H1 (cell line): ENCODE measurements at regions not wholly inside any gene's neighbourhood (a gene's known extent, or its start where the extent isn't known, plus 50 kb on each side); places are given as distances from the start of the nearest gene placed in this dataset.

Experiments
- CTCF ChIA-PET: fragments of 300-600 bp; sonication (Branson Sonifier 250); formaldehyde crosslinking; loops from one replicate; lab custom pipeline; 2021; ENCODE audit not compliant: partially characterized antibody; lab: Charles Lee
- POLR2A ChIA-PET: fragments of 300-600 bp; sonication (Branson Sonifier 250); formaldehyde crosslinking; loops from one replicate; lab custom pipeline; 2021; ENCODE audit warnings: inconsistent platforms; ENCODE audit not compliant: partially characterized antibody; lab: Charles Lee
- DNase-seq, 2 experiments: peaks; one replicate each; pipeline versions ENCODE4 v3.0.0 to v3.0.0-alpha.2; 2010 to 2022; ENCODE audit warnings: low spot score in 2 of 2, low read depth in 1 of 2, mixed read lengths in 1 of 2
- FAIRE-seq: peaks from 2 replicates; lab custom pipeline; 2011; peaks lifted over from hg19 to GRCh38; lab: Jason Lieb, UNC
- H2AFZ ChIP-seq: 2 replicates; pipeline ENCODE4 v1.8.1; 2012; ENCODE audit warnings: low read length, inconsistent platforms
- H2AK5ac ChIP-seq: 2 replicates; pipeline ENCODE4 v1.6.1; 2013; ENCODE audit warnings: low read depth, low read length
- H2BK120ac ChIP-seq: replicated peaks from 2 replicates; pipeline ENCODE3; 2013; ENCODE audit warnings: low read depth, low read length, inconsistent platforms
- H2BK12ac ChIP-seq: 2 replicates; pipeline ENCODE4 v1.6.1; 2013; ENCODE audit warnings: low read depth, low read length
- H2BK15ac ChIP-seq: 2 replicates; pipeline ENCODE4 v1.6.1; 2013; ENCODE audit warnings: low read length
- H2BK20ac ChIP-seq: 2 replicates; pipeline ENCODE4 v1.6.1; 2013; ENCODE audit warnings: low read length
- H2BK5ac ChIP-seq: 2 replicates; pipeline ENCODE4 v1.6.1; 2013; ENCODE audit warnings: low read depth, low read length
- H3K14ac ChIP-seq: 2 replicates; pipeline ENCODE4 v1.6.1; 2013; ENCODE audit warnings: inconsistent platforms; ENCODE audit not compliant: insufficient read length
- H3K18ac ChIP-seq: 2 replicates; pipeline ENCODE4 v1.6.1; 2013; ENCODE audit warnings: low read length; ENCODE audit errors: extremely low read depth
- H3K23ac ChIP-seq: 2 replicates; pipeline ENCODE4 v1.6.1; 2013; ENCODE audit warnings: inconsistent platforms; ENCODE audit not compliant: insufficient read length
- H3K23me2 ChIP-seq: 2 replicates; pipeline ENCODE4 v1.6.1; 2013; ENCODE audit warnings: low read depth, low read length
- H3K27ac ChIP-seq: 2 replicates; pipeline ENCODE4 v1.6.1; 2011; ENCODE audit warnings: low read depth, low read length, inconsistent platforms
- H3K27me3 ChIP-seq, 4 experiments: replicated peaks in 1 of 4; 1 replicate in 1 of 4; 2 replicates in 3 of 4; pipeline versions ENCODE4 v1.6.1 to v1.8.1; 2011 to 2013; ENCODE audit warnings: low read length in 3 of 4, mild to moderate bottlenecking in 3 of 4, inconsistent platforms in 2 of 4, mixed read lengths in 2 of 4, moderate library complexity in 1 of 4; ENCODE audit not compliant: control insufficient read depth in 3 of 4, insufficient read depth in 3 of 4; ENCODE audit errors: extremely low read depth in 1 of 4
- H3K36me3 ChIP-seq, 4 experiments: 2 replicates each; pipeline versions ENCODE4 v1.6.1 to v1.8.1; 2011 to 2013; ENCODE audit warnings: mild to moderate bottlenecking in 4 of 4, low read length in 3 of 4, moderate library complexity in 2 of 4, control low read depth in 1 of 4, inconsistent platforms in 1 of 4; ENCODE audit not compliant: insufficient read depth in 4 of 4, control insufficient read depth in 2 of 4
- H3K4ac ChIP-seq: replicated peaks from 2 replicates; pipeline ENCODE3; 2013; ENCODE audit warnings: low read length, low read depth, mixed read lengths, inconsistent platforms; ENCODE audit not compliant: insufficient read length
- H3K4me1 ChIP-seq, 4 experiments: replicated peaks in 1 of 4; 1 replicate in 1 of 4; 2 replicates in 3 of 4; pipeline versions ENCODE4 v1.6.1 to v1.8.1; 2011 to 2013; ENCODE audit warnings: low read length in 3 of 4, inconsistent platforms in 2 of 4, mixed read lengths in 1 of 4; ENCODE audit not compliant: insufficient read depth in 4 of 4, control insufficient read depth in 3 of 4
- H3K4me2 ChIP-seq, 2 experiments: 2 replicates each; pipeline versions ENCODE4 v1.6.1 to v1.8.1; 2011 to 2013; ENCODE audit warnings: low read depth in 2 of 2, low read length in 2 of 2, control low read depth in 1 of 2, inconsistent platforms in 1 of 2, mild to moderate bottlenecking in 1 of 2; ENCODE audit not compliant: insufficient read depth in 1 of 2
- H3K4me3 ChIP-seq, 4 experiments: fragments of 200-600, 300-600 bp in 1 of 4; sonication (generic), shearing (Covaris generic), sonication (Bioruptor Twin) in 1 of 4; 2 replicates each; pipeline versions ENCODE4 v1.5.1 to v1.8.1; 2011 to 2016; ENCODE audit warnings: low read length in 4 of 4, low read depth in 3 of 4, control low read depth in 2 of 4, inconsistent platforms in 2 of 4, mild to moderate bottlenecking in 2 of 4, mixed read lengths in 1 of 4, moderate library complexity in 1 of 4; ENCODE audit not compliant: insufficient read depth in 2 of 4; ENCODE audit errors: extremely low read depth in 1 of 4
- H3K56ac ChIP-seq: replicated peaks from 2 replicates; pipeline ENCODE3; 2013; ENCODE audit warnings: low read depth, mild to moderate bottlenecking, mixed read lengths, low read length, inconsistent platforms; ENCODE audit not compliant: insufficient read length
- H3K79me1 ChIP-seq: 2 replicates; pipeline ENCODE4 v1.6.1; 2013; ENCODE audit warnings: low read depth, low read length, control low read depth
- H3K79me2 ChIP-seq, 2 experiments: 2 replicates each; pipeline versions ENCODE4 v1.6.1 to v1.8.1; 2012 to 2013; ENCODE audit warnings: low read length in 2 of 2, mild to moderate bottlenecking in 2 of 2, inconsistent platforms in 1 of 2; ENCODE audit not compliant: insufficient read depth in 2 of 2, control insufficient read depth in 1 of 2
- H3K9ac ChIP-seq, 4 experiments: replicated peaks in 1 of 4; 1 replicate in 1 of 4; 2 replicates in 3 of 4; pipeline versions ENCODE4 v1.6.1 to v1.8.1; 2011 to 2013; ENCODE audit warnings: low read depth in 3 of 4, low read length in 3 of 4, control low read depth in 2 of 4, mild to moderate bottlenecking in 2 of 4, moderate library complexity in 2 of 4, inconsistent platforms in 1 of 4; ENCODE audit errors: extremely low read depth in 1 of 4
- H3K9me3 ChIP-seq, 2 experiments: 2 replicates each; pipeline versions ENCODE4 v1.6.1 to v1.8.1; 2012 to 2013; ENCODE audit warnings: mild to moderate bottlenecking in 2 of 2, moderate library complexity in 2 of 2, control low read depth in 1 of 2, inconsistent platforms in 1 of 2, low read depth in 1 of 2, low read length in 1 of 2, mixed read lengths in 1 of 2; ENCODE audit not compliant: insufficient read depth in 2 of 2
- H4K20me1 ChIP-seq, 2 experiments: replicated peaks in 1 of 2; 2 replicates each; pipeline versions ENCODE3 to v1.8.1; 2011 to 2013; ENCODE audit warnings: inconsistent platforms in 2 of 2, low read length in 2 of 2, mild to moderate bottlenecking in 1 of 2; ENCODE audit not compliant: insufficient read depth in 2 of 2, control insufficient read depth in 1 of 2
- H4K5ac ChIP-seq: 2 replicates; pipeline ENCODE4 v1.6.1; 2013; ENCODE audit warnings: low read length, low read depth, mixed read lengths, inconsistent platforms; ENCODE audit not compliant: insufficient read length
- H4K8ac ChIP-seq: 2 replicates; pipeline ENCODE4 v1.8.0; 2013; ENCODE audit warnings: mild to moderate bottlenecking, moderate library complexity, low read length, inconsistent platforms; ENCODE audit not compliant: insufficient read depth; ENCODE audit errors: extremely low read depth
- H4K91ac ChIP-seq: replicated peaks from 2 replicates; pipeline ENCODE3; 2013; ENCODE audit warnings: low read length, mixed read lengths, inconsistent platforms; ENCODE audit not compliant: insufficient read length
- HDAC2 ChIP-seq, 2 experiments: fragments of 300-600 bp in 1 of 2; sonication (generic) in 1 of 2; IDR thresholded peaks; 2 replicates each; pipeline ENCODE4 v1.6.1; 2011 to 2012; ENCODE audit warnings: low read depth in 2 of 2, low read length in 2 of 2, mild to moderate bottlenecking in 2 of 2, moderate library complexity in 2 of 2, borderline replicate concordance in 1 of 2, inconsistent platforms in 1 of 2
- YY1 ChIP-seq: IDR thresholded peaks from 2 replicates; pipeline ENCODE4 v1.6.1; 2011; ENCODE audit warnings: low read depth, mild to moderate bottlenecking, low read length
- WGBS, 2 experiments: shearing (Covaris generic) in 1 of 2; methylation state at CpG; one replicate each; pipeline versions ENCODE4 v1.1.6 to v1.1.7; 2013 to 2015; ENCODE audit warnings: low lambda C conversion rate in 2 of 2, mixed read lengths in 2 of 2, inconsistent platforms in 1 of 2, low coverage in 1 of 2, missing lambda C conversion rate in 1 of 2; ENCODE audit not compliant: insufficient replicate concordance in 2 of 2, insufficient coverage in 1 of 2, insufficient read length in 1 of 2; ENCODE audit errors: extremely low coverage in 1 of 2, missing lambda C conversion rate in 1 of 2; 5-methylcytosine and 5-hydroxymethylcytosine counted together

DNA sequence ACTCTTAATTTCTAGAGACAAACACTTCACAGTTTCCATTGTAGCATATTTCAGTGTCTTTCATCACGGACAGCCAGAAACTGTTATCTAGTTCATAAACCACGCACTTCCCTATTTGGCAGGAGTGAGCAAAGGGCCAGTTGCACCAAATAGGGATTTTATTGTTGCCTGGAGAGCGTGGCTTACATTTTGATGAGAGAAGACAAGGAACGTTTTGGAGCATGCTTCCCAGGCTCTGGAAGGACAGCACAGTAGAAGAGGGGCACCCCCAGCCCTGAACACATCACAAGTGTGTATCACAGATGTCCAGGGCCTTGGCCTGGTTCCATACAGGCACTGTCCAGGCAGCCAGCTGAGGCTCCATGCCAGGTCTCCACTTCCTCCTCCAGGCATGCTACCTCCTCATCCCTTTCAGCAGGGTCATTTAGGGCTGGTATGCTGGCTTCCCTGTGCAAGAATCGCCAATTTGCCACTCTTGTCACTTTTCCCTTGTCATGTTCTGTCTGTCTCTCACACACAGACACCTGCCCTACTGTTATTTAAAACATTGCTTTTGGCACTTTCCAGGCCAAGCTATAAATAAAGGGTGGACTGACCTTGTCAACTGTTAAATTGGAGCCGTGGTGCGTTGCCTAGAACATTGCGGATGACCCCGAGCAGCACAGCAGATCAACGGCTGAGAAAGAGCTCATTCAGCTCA lies 235.0 kb upstream of the GMDS start:
- FAIRE-seq (no peak), DNase-seq (no peak)
- Histone ChIP-seq H3K4ac (no peak overlapping the region), H3K14ac (no peak overlapping the region), H2BK5ac (no peak overlapping the region), H4K20me1 (no peaks in the 10 kb centered on the region), H3K27me3 (peaks cover 0 to 2% (median 0%) of the 10 kb centered on the region in 4 experiments; a peak in 1 of 7 replicates), H4K5ac (no peak overlapping the region), H3K79me1 (no peaks in the 10 kb centered on the region), H2BK15ac (no peak overlapping the region), H2AFZ (no peak overlapping the region), H2BK12ac (no peak overlapping the region), H2BK20ac (no peak overlapping the region), H3K79me2 (no peaks in the 10 kb centered on the region), H3K27ac (no peak overlapping the region), H2BK120ac (no peak overlapping the region), H3K36me3 (no peaks in the 10 kb centered on the region), H3K9me3 (peaks cover 6 to 9% of the 10 kb centered on the region in 2 experiments; a peak in 3 of 4 replicates), H3K23ac (no peak overlapping the region), H4K8ac (no peak overlapping the region), H4K91ac (no peak overlapping the region), H3K4me3 (no peak overlapping the region), H3K23me2 (no peaks in the 10 kb centered on the region), H2AK5ac (no peak overlapping the region), H3K9ac (no peak overlapping the region), H3K18ac (no peak overlapping the region), H3K56ac (no peak overlapping the region), H3K4me1 (no peaks in the 10 kb centered on the region), H3K4me2 (no peak overlapping the region)
- ChIA-PET CTCF (interaction anchor here (0.6 to 1.6 kb wide), 3 partner anchors 9 to 184 kb away, joined by 3 to 4 read pairs (median 3); no protein-coding TSS in a partner anchor), POLR2A (no interaction called here)
- WGBS, 2 experiments = 92% methylated on average over 10 of the region's 10 CpGs; no CpG with 5 or more reads in 1 of the 2 experiments
- no peak for TF ChIP-seq HDAC2 (IDR thresholded peaks at IDR 0.05; ENCODE audit: borderline replicate concordance in 1 of 2, low read depth in 2 of 2, low read length in 2 of 2)
- TF ChIP-seq YY1 = no peak
